Prostate gland (tissue), 2 donors: ENCODE measurements at regions not wholly inside any gene's neighbourhood (a gene's known extent, or its start where the extent isn't known, plus 50 kb on each side); places are given as distances from the start of the nearest gene placed in this dataset.
"Not testable (repeated sequence)": the region's sequence is repeated elsewhere in the genome, so short reads cannot be mapped to it uniquely, and the experiment has no call there.

Experiments
- DNase-seq: peaks from one replicate; pipeline ENCODE4 v3.0.0-alpha.2; 2019; ENCODE audit warnings: low spot score
- H3K27ac ChIP-seq, 2 donors: fragments of 200-600 bp; sonication (generic); 2 replicates each; pipeline ENCODE4 v1.5.1; 2017 to 2019
- H3K27me3 ChIP-seq: fragments of 200-600 bp; sonication (generic); replicated peaks from 2 replicates; pipeline ENCODE4 v1.5.1; 2019; ENCODE audit not compliant: insufficient read depth
- H3K36me3 ChIP-seq, 2 donors: fragments of 200-600 bp; sonication (generic); 1 replicate in 1 of 2; 2 replicates in 1 of 2; pipeline versions ENCODE4 v1.5.1 to v1.8.1; 2017 to 2019
- H3K4me1 ChIP-seq: fragments of 200-600 bp; sonication (generic); replicated peaks from 2 replicates; pipeline ENCODE4 v1.5.1; 2019
- H3K4me3 ChIP-seq, 2 donors: fragments of 200-600 bp; sonication (generic); 2 replicates each; pipeline ENCODE4 v1.5.1; 2017 to 2019
- H3K9me3 ChIP-seq: fragments of 200-600 bp; sonication (generic); 2 replicates; pipeline ENCODE4 v1.5.1; 2017
- POLR2A ChIP-seq: fragments of 450-650 bp; IDR thresholded peaks from one replicate; pipeline ENCODE4 v1.6.1; 2016; ENCODE audit warnings: antibody characterized with exemption, mild to moderate bottlenecking
- POLR2AphosphoS5 ChIP-seq: sonication (generic); formaldehyde crosslinking; IDR thresholded peaks from one replicate; pipeline ENCODE4 v1.6.1; 2017; ENCODE audit warnings: antibody characterized with exemption
- WGBS: methylation state at CpG from one replicate; pipeline ENCODE4 v1.1.5; 2018; 5-methylcytosine and 5-hydroxymethylcytosine counted together
- intact Hi-C: fragments of 100-400 bp; cut with DNase I; formaldehyde crosslinking; loops from one replicate; pipeline ENCODE4 v1.14.2; 2022
- TF ChIP-seq, protein P1 (sequence below), 4 experiments: fragments of 200-600 bp in 2 of 4; fragments of 450-650 bp in 2 of 4; sonication (generic) in 2 of 4; IDR thresholded peaks; 1 replicate in 3 of 4; 2 replicates in 1 of 4; pipeline ENCODE4 v1.5.1; 2016 to 2019; ENCODE audit warnings: antibody characterized with exemption in 4 of 4, mild to moderate bottlenecking in 2 of 4, moderate library complexity in 2 of 4

DNA sequence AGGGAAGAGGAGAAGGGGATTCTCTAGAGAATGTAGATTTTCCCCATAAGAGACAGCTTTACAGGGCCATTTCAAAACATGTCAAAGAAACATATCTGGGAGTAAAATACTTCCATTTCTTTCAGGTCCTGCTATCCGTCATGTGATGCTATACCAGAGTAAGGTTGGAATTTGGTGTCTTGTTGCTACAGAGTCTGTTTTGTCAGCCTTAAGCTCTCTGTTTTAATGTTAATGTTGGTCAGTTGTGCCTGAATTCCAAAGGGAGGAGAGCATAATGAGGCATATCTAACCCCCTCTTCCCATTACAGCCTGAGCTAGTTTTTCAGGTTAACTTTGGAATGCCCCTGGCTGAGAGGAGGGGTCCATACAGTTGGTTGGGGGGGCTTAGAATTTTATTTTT, 94.7 kb upstream of the CCDC71L start:
- TF ChIP-seq, protein P1, sequence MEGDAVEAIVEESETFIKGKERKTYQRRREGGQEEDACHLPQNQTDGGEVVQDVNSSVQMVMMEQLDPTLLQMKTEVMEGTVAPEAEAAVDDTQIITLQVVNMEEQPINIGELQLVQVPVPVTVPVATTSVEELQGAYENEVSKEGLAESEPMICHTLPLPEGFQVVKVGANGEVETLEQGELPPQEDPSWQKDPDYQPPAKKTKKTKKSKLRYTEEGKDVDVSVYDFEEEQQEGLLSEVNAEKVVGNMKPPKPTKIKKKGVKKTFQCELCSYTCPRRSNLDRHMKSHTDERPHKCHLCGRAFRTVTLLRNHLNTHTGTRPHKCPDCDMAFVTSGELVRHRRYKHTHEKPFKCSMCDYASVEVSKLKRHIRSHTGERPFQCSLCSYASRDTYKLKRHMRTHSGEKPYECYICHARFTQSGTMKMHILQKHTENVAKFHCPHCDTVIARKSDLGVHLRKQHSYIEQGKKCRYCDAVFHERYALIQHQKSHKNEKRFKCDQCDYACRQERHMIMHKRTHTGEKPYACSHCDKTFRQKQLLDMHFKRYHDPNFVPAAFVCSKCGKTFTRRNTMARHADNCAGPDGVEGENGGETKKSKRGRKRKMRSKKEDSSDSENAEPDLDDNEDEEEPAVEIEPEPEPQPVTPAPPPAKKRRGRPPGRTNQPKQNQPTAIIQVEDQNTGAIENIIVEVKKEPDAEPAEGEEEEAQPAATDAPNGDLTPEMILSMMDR (IDR thresholded peaks at IDR 0.05): no peak
- TF ChIP-seq POLR2AphosphoS5 (no peak), POLR2A (no peak)
- 95% methylated on average over 1 of the region's 1 CpG for WGBS

DNA sequence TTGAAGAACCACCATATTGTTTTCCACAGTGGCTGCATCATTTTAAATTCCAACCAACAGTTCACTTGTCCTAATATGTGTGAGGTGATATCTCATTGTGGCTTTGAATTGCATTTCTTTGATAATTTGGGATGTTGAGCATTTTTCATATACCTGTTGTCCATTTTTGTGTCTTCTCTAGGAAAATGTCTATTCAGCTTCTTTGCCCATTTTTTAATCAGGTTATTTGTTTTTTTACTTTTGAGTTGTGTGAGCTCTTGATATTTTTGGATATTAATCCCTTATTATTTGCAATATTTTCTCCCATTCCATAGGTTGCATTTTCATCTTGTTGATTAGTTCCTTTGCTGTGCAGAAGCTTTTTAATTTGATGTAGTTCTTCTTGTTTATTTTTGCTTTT, 95.1 kb upstream of the CCDC71L start:
- Histone ChIP-seq H3K27ac (no peak overlapping the region), H3K4me3 (no peak overlapping the region), H3K36me3 (no peaks in the 10 kb centered on the region), H3K9me3 (no peaks in the 10 kb centered on the region), H3K27me3 (no peaks in the 10 kb centered on the region), H3K4me1 (no peaks in the 10 kb centered on the region)
- intact Hi-C loops: no loop called here
- TF ChIP-seq, protein P1 (IDR thresholded peaks at IDR 0.05): no peak
- TF ChIP-seq POLR2AphosphoS5 (no peak), POLR2A (no peak)
- no peak for DNase-seq

More for the DNA sequence above, 94.7 kb upstream of the CCDC71L start:
- Histone ChIP-seq H3K27ac (no peak overlapping the region), H3K27me3 (no peaks in the 10 kb centered on the region), H3K4me1 (no peaks in the 10 kb centered on the region), H3K4me3 (no peak overlapping the region), H3K36me3 (no peaks in the 10 kb centered on the region), H3K9me3 (no peaks in the 10 kb centered on the region)
- intact Hi-C loops: no loop called here
- no peak for DNase-seq

DNA sequence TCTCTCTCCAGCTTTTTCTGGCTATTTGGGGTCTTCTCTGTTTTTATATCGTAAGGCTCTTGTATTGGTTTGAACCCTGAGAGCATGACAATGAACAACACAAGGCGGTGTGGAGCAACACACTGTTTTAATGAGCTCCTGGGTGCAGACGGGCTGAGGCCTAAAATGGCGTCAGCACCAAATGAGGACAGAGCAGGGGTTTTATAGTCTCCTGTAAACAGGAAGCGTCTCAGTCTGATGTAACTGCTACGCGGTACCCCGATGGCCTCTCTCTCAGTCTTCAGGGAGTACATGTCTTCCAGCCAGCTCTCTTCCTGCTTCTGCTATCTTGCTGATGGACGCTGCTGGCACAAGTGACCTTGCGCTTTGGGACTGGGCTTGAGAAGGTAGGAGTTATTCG, 95.9 kb upstream of the CCDC71L start:
- TF ChIP-seq POLR2AphosphoS5 (no peak), POLR2A (no peak)
- TF ChIP-seq, protein P1 (IDR thresholded peaks at IDR 0.05): no peak
- Histone ChIP-seq H3K27me3 (no peaks in the 10 kb centered on the region), H3K4me3 (no peak overlapping the region), H3K9me3 (no peaks in the 10 kb centered on the region), H3K4me1 (no peaks in the 10 kb centered on the region), H3K36me3 (no peaks in the 10 kb centered on the region), H3K27ac (no peak overlapping the region)
- no peak for DNase-seq
- 89% methylated on average over 11 of the region's 11 CpGs for WGBS
- intact Hi-C loops: no loop called here

DNA sequence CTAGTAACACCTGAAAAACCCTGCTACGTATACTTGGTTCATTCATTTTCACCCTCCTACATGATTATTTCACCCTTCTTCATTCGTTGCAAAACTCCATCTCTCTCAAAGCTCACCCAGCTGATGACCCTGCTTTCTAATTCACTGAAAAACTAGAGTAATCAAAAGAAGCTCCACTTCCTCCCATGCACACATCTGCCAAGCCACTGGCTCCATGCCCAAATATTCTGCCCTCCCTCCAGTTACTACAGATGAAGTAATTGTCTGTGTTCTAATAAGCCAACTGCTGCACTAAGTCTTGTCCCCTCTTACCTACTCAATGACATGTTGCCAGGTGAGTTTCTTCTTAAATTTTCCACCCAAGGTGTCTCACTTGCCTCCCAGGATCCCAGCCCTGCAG, 96.9 kb upstream of the CCDC71L start:
- DNase-seq: no peak
- Histone ChIP-seq H3K9me3 (no peaks in the 10 kb centered on the region), H3K4me1 (no peaks in the 10 kb centered on the region), H3K36me3 (no peaks in the 10 kb centered on the region), H3K27me3 (no peaks in the 10 kb centered on the region), H3K27ac (no peak overlapping the region), H3K4me3 (no peak overlapping the region)
- 53% methylated on average over 2 of the region's 2 CpGs for WGBS
- intact Hi-C loops: no loop called here
- TF ChIP-seq POLR2A (no peak), POLR2AphosphoS5 (no peak)
- TF ChIP-seq, protein P1 (IDR thresholded peaks at IDR 0.05): no peak

DNA sequence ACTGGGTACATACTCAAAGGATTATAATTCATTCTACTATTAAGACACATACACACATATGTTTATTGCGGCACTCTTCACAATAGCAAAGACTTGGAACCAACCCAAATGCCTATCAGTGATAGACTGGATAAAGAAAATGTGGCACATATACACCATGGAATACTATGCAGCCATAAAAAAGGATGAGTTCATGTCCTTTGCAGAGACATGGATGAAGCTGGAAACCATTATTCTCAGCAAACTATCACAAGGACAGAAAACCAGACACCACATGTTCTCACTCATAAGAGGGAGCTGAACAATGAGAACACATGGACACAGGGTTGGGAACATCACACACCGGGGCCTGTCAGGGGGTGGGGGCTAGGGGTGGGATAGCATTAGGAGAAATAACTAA, 101.9 kb upstream of the CCDC71L start:
- 98% methylated on average over 2 of the region's 2 CpGs for WGBS
- intact Hi-C loops, H3K9me3 ChIP-seq, H3K4me1 ChIP-seq, H3K27me3 ChIP-seq, H3K27ac ChIP-seq, H3K36me3 ChIP-seq, DNase-seq, H3K4me3 ChIP-seq: not testable (repeated sequence)

DNA sequence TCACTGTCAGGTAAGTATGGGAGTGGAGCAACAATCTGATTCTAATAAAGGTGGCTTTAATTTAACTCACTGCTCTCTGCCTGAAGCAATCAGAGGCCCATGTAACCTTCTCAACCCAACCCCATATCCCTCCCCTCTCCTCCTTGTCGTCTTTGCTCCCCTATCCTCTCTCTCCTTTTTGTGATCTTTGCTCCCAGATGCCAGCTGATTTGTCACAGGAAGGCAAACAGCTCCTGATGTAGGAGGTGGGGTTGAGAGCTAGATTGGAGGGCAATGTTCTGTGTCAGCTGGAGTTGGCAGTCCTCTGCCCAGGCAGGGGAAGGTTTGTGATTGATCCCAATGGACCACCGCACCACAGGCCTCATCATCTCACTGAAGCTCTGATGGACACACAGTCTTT, 101.4 kb upstream of the PIK3CG start:
- intact Hi-C loops: no loop called here
- no peak for TF ChIP-seq POLR2A
- TF ChIP-seq, protein P1 (IDR thresholded peaks at IDR 0.05): no peak
- TF ChIP-seq POLR2AphosphoS5: no peak

More for the DNA sequence above, 101.4 kb upstream of the PIK3CG start:
- Histone ChIP-seq H3K27ac (no peak overlapping the region), H3K4me1 (no peaks in the 10 kb centered on the region), H3K4me3 (no peak overlapping the region), H3K9me3 (no peaks in the 10 kb centered on the region), H3K36me3 (no peaks in the 10 kb centered on the region), H3K27me3 (no peaks in the 10 kb centered on the region)
- DNase-seq: no peak
- WGBS: 71% methylated on average over 2 of the region's 2 CpGs
